ENCODE measurements at regions not wholly inside any gene's neighbourhood (a gene's known extent, or its start where the extent isn't known, plus 50 kb on each side); places are given as distances from the start of the nearest gene placed in this dataset.

DNA sequence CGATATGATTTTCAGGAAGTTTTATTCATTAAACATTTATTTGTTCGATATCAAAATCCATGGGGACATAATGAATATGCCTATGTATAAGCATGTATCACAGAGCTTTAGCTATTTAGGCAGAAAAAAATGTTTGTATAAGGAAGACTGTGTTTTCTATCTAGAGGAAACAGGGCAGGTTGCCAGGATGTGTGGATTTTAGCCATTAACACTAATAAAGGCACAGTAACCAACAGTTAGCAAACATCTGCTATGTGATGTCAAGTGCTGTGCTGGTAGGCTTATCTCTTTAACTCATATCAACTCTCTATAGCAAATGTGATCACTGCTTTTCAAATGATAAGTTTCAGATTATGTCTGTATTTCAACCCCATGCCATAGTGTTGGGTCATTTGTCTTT is 708.9 kb upstream of the HS3ST1 start:
- TF ChIP-seq, protein P1, sequence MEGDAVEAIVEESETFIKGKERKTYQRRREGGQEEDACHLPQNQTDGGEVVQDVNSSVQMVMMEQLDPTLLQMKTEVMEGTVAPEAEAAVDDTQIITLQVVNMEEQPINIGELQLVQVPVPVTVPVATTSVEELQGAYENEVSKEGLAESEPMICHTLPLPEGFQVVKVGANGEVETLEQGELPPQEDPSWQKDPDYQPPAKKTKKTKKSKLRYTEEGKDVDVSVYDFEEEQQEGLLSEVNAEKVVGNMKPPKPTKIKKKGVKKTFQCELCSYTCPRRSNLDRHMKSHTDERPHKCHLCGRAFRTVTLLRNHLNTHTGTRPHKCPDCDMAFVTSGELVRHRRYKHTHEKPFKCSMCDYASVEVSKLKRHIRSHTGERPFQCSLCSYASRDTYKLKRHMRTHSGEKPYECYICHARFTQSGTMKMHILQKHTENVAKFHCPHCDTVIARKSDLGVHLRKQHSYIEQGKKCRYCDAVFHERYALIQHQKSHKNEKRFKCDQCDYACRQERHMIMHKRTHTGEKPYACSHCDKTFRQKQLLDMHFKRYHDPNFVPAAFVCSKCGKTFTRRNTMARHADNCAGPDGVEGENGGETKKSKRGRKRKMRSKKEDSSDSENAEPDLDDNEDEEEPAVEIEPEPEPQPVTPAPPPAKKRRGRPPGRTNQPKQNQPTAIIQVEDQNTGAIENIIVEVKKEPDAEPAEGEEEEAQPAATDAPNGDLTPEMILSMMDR (IDR thresholded peaks at IDR 0.05; ENCODE audit: poor library complexity, severe bottlenecking): no peak
- TF ChIP-seq RAD21 (conservative IDR thresholded peaks at IDR 0.05) (no peak), POLR2AphosphoS5 (IDR thresholded peaks at IDR 0.05) (no peak), EP300 (conservative IDR thresholded peaks at IDR 0.05; ENCODE audit: poor library complexity, severe bottlenecking) (no peak)
- TF ChIP-seq, protein P2, sequence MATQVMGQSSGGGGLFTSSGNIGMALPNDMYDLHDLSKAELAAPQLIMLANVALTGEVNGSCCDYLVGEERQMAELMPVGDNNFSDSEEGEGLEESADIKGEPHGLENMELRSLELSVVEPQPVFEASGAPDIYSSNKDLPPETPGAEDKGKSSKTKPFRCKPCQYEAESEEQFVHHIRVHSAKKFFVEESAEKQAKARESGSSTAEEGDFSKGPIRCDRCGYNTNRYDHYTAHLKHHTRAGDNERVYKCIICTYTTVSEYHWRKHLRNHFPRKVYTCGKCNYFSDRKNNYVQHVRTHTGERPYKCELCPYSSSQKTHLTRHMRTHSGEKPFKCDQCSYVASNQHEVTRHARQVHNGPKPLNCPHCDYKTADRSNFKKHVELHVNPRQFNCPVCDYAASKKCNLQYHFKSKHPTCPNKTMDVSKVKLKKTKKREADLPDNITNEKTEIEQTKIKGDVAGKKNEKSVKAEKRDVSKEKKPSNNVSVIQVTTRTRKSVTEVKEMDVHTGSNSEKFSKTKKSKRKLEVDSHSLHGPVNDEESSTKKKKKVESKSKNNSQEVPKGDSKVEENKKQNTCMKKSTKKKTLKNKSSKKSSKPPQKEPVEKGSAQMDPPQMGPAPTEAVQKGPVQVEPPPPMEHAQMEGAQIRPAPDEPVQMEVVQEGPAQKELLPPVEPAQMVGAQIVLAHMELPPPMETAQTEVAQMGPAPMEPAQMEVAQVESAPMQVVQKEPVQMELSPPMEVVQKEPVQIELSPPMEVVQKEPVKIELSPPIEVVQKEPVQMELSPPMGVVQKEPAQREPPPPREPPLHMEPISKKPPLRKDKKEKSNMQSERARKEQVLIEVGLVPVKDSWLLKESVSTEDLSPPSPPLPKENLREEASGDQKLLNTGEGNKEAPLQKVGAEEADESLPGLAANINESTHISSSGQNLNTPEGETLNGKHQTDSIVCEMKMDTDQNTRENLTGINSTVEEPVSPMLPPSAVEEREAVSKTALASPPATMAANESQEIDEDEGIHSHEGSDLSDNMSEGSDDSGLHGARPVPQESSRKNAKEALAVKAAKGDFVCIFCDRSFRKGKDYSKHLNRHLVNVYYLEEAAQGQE (IDR thresholded peaks at IDR 0.05; ENCODE audit: borderline replicate concordance): no peak
